ENCODE measurements at regions not wholly inside any gene's neighbourhood (a gene's known extent, or its start where the extent isn't known, plus 50 kb on each side); places are given as distances from the start of the nearest gene placed in this dataset.

GRCh38 chr7:45456105-45456504, 118.1 kb upstream of the ADCY1 start:
- no peak for TF ChIP-seq KDM1A (IDR thresholded peaks at IDR 0.05; ENCODE audit: low read depth)
- no peak for TF ChIP-seq CBX8 (IDR thresholded peaks at IDR 0.05)
- no peak for TF ChIP-seq CTCF (IDR thresholded peaks at IDR 0.05)
- no peak for TF ChIP-seq SREBF2 (IDR thresholded peaks at IDR 0.05)
- no peak overlapping the region for H3K4me2 ChIP-seq
- FAIRE-seq (no peak), DNase-seq (ENCODE audit: low read depth in 1 of 2, low spot score in 1 of 2) (no peak), ATAC-seq (no peak)
- WGBS (ENCODE audit: missing lambda C conversion rate), result 70% methylated on average over 5 of the region's 5 CpGs
- H3K4me3 ChIP-seq, result no peak overlapping the region
- H3K27ac ChIP-seq, result no peak overlapping the region
- CTCF ChIA-PET, result no interaction called here
- no peaks in the 10 kb centered on the region for H3K9me3 ChIP-seq
- POLR2A ChIA-PET, result no interaction called here
- no peaks in the 10 kb centered on the region for H3K4me1 ChIP-seq

DNA sequence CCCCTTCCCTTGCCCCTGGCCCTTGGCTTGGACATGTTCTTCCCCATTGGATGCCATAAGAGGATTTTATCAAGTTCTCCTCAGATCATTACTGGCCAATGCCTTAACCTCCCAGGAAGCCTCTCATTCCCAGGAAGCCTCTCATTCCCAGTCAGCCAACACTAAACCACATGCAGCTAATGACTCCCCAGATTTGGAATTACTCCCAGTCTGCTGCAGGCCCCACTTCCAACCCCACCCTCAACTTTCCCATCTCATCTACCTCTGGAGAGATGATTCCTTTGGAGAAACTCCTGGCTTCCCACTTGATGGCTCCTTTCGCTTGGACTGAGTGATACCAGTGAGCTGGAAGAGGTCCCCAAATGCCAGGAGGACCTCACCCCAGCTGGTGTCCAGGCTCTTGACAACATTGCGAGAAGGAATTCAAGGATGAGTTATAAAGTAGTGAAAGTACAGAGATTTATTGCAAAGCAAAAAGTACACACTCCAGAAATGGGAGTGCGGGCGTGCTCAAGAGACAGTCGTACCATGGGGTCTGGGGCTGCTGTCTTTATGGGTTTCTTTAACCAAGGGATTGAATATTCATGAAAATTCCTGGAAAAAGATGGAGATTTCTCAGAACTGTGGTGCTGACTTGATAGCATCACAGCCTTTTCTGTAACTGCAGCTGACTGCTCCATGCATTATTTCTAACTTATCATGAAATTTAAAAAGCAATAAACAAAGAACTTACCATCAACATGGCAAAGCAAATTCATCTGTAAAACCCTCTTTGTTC, 117.2 kb upstream of the ADCY1 start:
- no peak for ATAC-seq
- ChIA-PET POLR2A (no interaction called here), CTCF (no interaction called here)
- H3K4me3 ChIP-seq, result no peak overlapping the region
- H3K4me2 ChIP-seq, result no peak overlapping the region
- no peaks in the 10 kb centered on the region for H3K4me1 ChIP-seq
- FAIRE-seq, result no peak
- no peak for TF ChIP-seq PHF8 (IDR thresholded peaks at IDR 0.05; ENCODE audit: borderline replicate concordance, low read depth)
- no peak for TF ChIP-seq HDAC2 (IDR thresholded peaks at IDR 0.05)
- TF ChIP-seq HOXB13 (CRISPR knock-in tag; IDR thresholded peaks at IDR 0.05; ENCODE audit: low read depth), result no peak
- no peak for TF ChIP-seq POLR2A (IDR thresholded peaks at IDR 0.05; ENCODE audit: low read length)
- no peak for TF ChIP-seq ZFP36 (IDR thresholded peaks at IDR 0.05; ENCODE audit: borderline replicate concordance, partially characterized antibody)
- no peak for TF ChIP-seq TP53 (CRISPR knock-in tag; IDR thresholded peaks at IDR 0.05)
- no peak for TF ChIP-seq TFCP2L1 (CRISPR knock-in tag; IDR thresholded peaks at IDR 0.05)
- TF ChIP-seq, protein P1, sequence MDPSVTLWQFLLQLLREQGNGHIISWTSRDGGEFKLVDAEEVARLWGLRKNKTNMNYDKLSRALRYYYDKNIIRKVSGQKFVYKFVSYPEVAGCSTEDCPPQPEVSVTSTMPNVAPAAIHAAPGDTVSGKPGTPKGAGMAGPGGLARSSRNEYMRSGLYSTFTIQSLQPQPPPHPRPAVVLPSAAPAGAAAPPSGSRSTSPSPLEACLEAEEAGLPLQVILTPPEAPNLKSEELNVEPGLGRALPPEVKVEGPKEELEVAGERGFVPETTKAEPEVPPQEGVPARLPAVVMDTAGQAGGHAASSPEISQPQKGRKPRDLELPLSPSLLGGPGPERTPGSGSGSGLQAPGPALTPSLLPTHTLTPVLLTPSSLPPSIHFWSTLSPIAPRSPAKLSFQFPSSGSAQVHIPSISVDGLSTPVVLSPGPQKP (IDR thresholded peaks at IDR 0.05; ENCODE audit: low read depth, low read length), result no peak
- TF ChIP-seq BCL3 (IDR thresholded peaks at IDR 0.05), result no peak
- TF ChIP-seq KDM5A (IDR thresholded peaks at IDR 0.05), result no peak
- no peak for TF ChIP-seq HOXB5 (CRISPR knock-in tag; IDR thresholded peaks at IDR 0.05)
- TF ChIP-seq FOSL2 (IDR thresholded peaks at IDR 0.05), result no peak
- no peak for TF ChIP-seq FOSL2 (CRISPR knock-in tag; IDR thresholded peaks at IDR 0.05)
- TF ChIP-seq HMGXB4 (CRISPR knock-in tag; IDR thresholded peaks at IDR 0.05; ENCODE audit: borderline replicate concordance), result no peak
- TF ChIP-seq SMC3 (IDR thresholded peaks at IDR 0.05), result no peak
- no peaks in the 10 kb centered on the region for H3K9me3 ChIP-seq
- no peak overlapping the region for H3K27ac ChIP-seq
- DNase-seq (ENCODE audit: low read depth in 1 of 2, low spot score in 1 of 2), result no peak
- 76% methylated on average over 5 of the region's 5 CpGs for WGBS (ENCODE audit: missing lambda C conversion rate)

DNA sequence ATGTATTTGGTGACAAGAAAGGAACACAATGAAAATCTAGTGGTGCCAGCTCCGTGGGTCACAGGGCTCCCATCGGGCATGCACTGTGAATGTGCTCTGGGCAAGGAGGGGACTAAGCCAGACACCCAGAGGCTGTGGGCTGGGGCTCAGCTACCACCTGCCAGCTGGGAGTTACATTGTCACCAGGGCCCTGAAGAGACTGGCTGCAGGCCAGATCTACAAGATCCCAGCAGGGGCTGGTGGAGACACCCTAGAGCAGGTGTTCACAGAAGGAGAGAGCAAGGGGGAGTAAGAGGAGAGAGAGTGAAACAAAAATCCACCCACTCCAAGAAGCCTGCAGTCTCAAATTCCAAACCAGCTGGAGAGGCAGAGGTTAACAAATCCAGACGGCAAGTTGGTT, 116.6 kb upstream of the ADCY1 start:
- ChIA-PET CTCF (no interaction called here), POLR2A (no interaction called here)
- Histone ChIP-seq H3K4me2 (no peak overlapping the region), H3K27ac (no peak overlapping the region), H3K4me1 (no peaks in the 10 kb centered on the region), H3K4me3 (no peak overlapping the region), H3K9me3 (no peaks in the 10 kb centered on the region)
- no peak for TF ChIP-seq FOXS1 (CRISPR knock-in tag; IDR thresholded peaks at IDR 0.05)
- no peak for TF ChIP-seq EP300 (IDR thresholded peaks at IDR 0.05)
- TF ChIP-seq SMC3 (IDR thresholded peaks at IDR 0.05), result no peak
- TF ChIP-seq KDM1A (IDR thresholded peaks at IDR 0.05; ENCODE audit: low read depth), result no peak
- no peak for TF ChIP-seq USF2 (IDR thresholded peaks at IDR 0.05)
- TF ChIP-seq GATA3 (IDR thresholded peaks at IDR 0.05; ENCODE audit: borderline replicate concordance), result no peak
- no peak for TF ChIP-seq FOSB (CRISPR knock-in tag; IDR thresholded peaks at IDR 0.05)
- TF ChIP-seq FOSL2 (IDR thresholded peaks at IDR 0.05), result no peak
- no peak for TF ChIP-seq FOSL2 (CRISPR knock-in tag; IDR thresholded peaks at IDR 0.05)
- no peak for TF ChIP-seq POLR2AphosphoS2 (conservative IDR thresholded peaks at IDR 0.05; ENCODE audit: low read length)
- no peak for DNase-seq (ENCODE audit: low read depth in 1 of 2, low spot score in 1 of 2)
- no peak for FAIRE-seq
- no peak for ATAC-seq
- 30% methylated on average over 3 of the region's 3 CpGs for WGBS (ENCODE audit: missing lambda C conversion rate)
